WI38 (cell line): ENCODE measurements at regions not wholly inside any gene's neighbourhood (a gene's known extent, or its start where the extent isn't known, plus 50 kb on each side); places are given as distances from the start of the nearest gene placed in this dataset.
A peak's percentile ranks its signal among the peaks of the same experiment; 100 is the strongest.

Experiments
- H3K4me3 ChIP-seq: 2 replicates; pipeline ENCODE4 v1.5.1; 2011; ENCODE audit warnings: low read depth, mild to moderate bottlenecking, control low read depth, low read length
- CTCF ChIP-seq: IDR thresholded peaks from 2 replicates; pipeline ENCODE4 v1.5.1; 2012; ENCODE audit warnings: low read depth, mild to moderate bottlenecking, control low read depth, low read length

GRCh38 chr14:63781686-63782085, 53.8 kb upstream of the SGPP1 start:
- H3K4me3 ChIP-seq = no peak overlapping the region
- TF ChIP-seq CTCF = no peak

DNA sequence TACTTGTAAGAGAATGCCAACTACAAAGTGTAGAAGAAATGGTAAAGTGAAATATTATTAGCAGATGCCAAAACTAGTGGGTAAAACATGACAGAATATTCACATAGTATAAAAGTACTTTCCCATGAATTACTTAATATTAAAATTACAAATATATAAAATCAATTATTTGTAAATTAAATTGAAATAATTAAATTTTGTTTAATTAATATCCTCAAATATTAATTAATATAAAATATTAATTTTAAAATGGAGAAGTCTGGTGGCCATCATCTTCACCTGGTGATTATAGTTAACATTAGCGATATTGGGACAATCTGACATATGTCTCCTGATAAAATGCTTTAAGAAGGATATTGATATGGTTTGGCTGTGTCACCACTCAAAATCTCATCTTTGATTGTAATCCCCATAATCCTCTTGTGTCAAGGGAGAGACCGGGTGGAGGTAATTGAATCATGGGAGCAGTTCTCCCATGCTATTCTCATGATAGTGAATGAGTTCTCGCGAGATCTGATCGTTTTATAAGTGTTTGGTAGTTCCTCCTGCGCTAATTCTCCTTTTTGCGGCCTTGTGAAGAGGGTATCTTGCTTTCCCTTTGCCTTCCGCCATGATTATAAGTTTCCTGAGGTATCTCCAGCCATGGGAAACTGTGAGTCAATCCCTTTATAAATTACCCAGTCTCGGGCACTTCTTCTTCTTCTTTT, 55.0 kb upstream of the SGPP1 start:
- no peak for TF ChIP-seq CTCF

DNA sequence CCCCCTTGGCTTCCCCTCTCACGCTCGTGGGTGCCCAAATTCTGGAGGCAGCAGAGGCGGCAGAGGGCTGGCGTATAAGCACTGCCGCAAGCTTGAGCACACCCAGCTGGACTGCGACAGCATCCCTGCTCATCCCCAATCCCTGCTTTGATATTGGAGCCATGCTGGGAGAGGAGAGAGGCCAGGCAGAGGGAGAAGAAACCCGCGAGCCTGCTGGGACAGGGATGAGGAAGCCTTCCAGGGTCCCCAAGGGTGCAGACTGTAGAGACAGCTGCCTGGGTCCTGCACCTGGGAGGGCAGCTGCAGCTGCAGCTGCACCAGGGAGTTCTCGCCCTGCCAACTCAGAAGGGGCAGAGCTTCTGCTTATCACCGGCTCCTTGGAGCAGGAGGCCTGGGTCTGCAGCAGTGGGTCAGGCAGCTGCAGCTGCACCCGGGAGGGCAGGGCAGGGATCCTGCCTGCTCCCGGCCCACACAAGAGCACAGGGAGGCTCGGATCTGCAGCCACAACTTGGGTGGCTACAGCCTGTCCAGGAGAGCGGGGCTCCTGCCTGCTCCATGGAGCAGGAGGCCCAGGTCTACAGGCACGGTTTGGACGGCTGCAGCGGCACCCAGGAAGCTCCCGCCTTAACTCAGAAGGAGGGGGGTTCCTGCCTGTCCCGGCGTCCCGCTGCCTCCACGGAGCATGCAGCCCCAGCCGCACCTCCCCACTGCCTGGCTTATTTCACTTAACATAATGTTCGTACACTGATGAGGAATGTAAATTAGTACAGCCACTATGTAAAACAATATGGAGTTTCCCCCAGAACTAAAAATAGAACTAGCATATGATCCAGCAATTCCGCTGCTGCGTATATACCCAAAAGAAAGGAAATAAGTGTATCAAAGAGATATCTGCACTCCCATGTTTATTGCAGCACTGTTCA, 60.4 kb upstream of the SGPP1 start:
- TF ChIP-seq CTCF = no peak
- 0 out of 2 replicates have a peak overlapping the region, but pooled peaks have one; percentile 27 for H3K4me3 ChIP-seq

More for the DNA sequence above, 55.0 kb upstream of the SGPP1 start:
- H3K4me3 ChIP-seq = no peak overlapping the region

DNA sequence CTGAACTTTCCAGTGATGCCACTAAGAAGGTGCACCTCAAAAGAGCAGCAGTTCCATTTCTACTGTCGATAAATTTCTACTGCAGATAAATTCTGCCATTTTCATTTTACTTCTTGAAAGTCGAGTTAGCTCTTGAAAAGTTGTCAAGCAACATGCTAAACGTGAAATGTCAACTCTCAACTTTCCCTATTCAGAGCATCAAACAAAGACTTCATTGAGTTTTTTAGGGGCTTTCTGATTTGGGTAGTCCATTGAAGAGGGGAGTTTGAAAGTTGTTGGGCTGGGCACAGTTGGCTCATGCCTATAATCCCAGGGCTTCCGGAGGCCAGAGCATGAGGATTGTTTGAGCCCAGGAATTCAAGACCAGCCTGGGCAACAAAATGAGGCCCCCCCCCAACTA, 59.4 kb upstream of the SYNE2 start:
- TF ChIP-seq CTCF = no peak
- no peak overlapping the region for H3K4me3 ChIP-seq

DNA sequence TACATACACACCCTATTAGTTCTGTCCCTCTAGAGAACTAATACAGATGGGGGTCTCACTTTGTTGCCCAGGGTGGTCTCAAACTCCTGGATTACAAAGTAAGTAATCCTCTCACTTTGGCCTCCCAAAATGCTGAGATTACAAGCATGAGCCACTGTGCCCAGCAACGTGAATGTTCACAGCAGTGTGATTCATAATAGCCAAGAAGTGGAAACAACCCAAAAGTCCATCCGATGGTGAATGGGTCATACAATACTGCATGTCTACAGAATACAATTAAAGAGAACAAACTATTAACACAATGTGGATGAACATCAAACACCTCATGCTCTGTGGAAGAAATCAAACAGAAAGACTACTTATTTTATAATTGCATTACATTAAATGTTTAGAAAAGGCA, 57.3 kb upstream of the SYNE2 start:
- H3K4me3 ChIP-seq = no peak overlapping the region
- no peak for TF ChIP-seq CTCF

DNA sequence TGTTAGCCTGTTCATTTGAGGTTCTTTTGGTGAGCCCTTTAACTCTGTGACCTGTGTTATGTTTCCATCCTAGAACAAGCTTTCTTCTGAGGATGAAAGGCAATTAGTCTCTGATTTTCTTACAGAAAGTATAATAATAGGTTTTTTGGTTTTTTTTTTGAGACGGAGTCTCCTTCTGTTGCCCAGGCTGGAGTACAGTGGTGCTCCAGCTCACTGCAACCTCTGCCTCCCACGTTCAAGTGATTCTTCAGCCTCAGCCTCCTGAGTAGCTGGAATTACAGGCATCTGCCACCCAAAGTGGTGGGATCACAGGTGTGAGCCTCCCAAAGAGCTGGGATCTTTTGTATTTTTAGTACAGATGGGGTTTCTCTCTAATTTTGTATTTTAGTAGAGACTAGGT, 52.7 kb upstream of the SYNE2 start:
- peak overlapping the region; percentile 27 for H3K4me3 ChIP-seq
- no peak for TF ChIP-seq CTCF
